ENCODE measurements at regions not wholly inside any gene's neighbourhood (a gene's known extent, or its start where the extent isn't known, plus 50 kb on each side); places are given as distances from the start of the nearest gene placed in this dataset.

DNA sequence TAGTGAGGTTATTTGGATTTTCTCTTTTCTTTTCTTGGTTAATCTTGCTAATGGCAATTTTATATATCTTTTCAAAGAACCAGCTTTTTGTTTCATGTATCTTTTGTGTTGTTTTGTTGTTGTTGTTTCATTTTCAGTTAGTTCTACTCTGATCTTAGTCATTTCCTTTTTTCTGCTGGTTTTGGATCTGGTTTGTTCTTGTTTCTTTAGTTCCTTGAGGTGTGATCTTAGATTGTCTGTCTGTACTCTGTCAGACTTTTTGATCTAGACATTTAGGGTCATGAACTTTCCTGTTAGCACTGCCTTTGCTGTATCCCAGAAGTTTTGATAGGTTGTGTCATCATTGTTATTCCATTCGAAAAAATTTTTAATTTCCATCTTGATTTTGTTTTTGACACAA, 399.7 kb downstream of the TLE1 start:
- no peak for TF ChIP-seq CTCF (IDR thresholded peaks at IDR 0.05; ENCODE audit: extremely low read depth in 1 of 2, insufficient read depth in 1 of 2, low read depth in 1 of 2, low read length in 2 of 2)
- TF ChIP-seq MAX (IDR thresholded peaks at IDR 0.05; ENCODE audit: insufficient read depth, insufficient read length), result no peak
- TF ChIP-seq GATA2 (IDR thresholded peaks at IDR 0.05; ENCODE audit: insufficient read depth, insufficient read length, low read depth, low read length), result no peak
